Upper lobe of left lung (tissue), 4 donors: ENCODE measurements at regions not wholly inside any gene's neighbourhood (a gene's known extent, or its start where the extent isn't known, plus 50 kb on each side); places are given as distances from the start of the nearest gene placed in this dataset.

Experiments
- POLR2A ChIP-seq, 4 donors: fragments of 450-650 bp; IDR thresholded peaks; one replicate each; pipeline ENCODE4 v1.5.1; 2016 to 2017; ENCODE audit warnings: antibody characterized with exemption in 4 of 4, mild to moderate bottlenecking in 2 of 4
- TF ChIP-seq, protein P1 (sequence below), 6 experiments: fragments of 450-650 bp in 4 of 6; fragments of 200-600 bp in 2 of 6; sonication (generic) in 2 of 6; IDR thresholded peaks; one replicate each; pipeline ENCODE4 v1.5.1; 2016 to 2019; ENCODE audit warnings: antibody characterized with exemption in 6 of 6

DNA sequence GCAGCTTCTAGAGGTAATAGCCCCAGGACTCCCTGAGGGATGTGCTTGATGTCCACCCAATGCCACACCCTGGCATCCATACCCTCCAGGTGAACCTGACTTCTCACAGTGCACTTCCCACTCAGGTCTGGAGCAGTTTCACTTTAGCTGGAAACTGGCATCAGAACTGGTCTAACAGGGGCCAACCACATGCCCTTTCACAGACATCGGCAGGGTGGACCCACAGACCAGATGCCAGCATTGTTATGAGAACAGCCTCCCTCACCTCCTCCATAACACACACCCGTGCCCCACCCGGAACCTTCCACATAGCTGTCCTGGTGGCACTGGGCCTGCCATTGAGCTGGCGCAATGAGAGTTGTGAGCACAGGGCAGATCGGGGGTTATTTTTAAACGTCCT lies 77.4 kb upstream of the GPR12 start:
- TF ChIP-seq, protein P1, sequence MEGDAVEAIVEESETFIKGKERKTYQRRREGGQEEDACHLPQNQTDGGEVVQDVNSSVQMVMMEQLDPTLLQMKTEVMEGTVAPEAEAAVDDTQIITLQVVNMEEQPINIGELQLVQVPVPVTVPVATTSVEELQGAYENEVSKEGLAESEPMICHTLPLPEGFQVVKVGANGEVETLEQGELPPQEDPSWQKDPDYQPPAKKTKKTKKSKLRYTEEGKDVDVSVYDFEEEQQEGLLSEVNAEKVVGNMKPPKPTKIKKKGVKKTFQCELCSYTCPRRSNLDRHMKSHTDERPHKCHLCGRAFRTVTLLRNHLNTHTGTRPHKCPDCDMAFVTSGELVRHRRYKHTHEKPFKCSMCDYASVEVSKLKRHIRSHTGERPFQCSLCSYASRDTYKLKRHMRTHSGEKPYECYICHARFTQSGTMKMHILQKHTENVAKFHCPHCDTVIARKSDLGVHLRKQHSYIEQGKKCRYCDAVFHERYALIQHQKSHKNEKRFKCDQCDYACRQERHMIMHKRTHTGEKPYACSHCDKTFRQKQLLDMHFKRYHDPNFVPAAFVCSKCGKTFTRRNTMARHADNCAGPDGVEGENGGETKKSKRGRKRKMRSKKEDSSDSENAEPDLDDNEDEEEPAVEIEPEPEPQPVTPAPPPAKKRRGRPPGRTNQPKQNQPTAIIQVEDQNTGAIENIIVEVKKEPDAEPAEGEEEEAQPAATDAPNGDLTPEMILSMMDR (IDR thresholded peaks at IDR 0.05): no peak
- TF ChIP-seq POLR2A (IDR thresholded peaks at IDR 0.05): no peak
